Immature natural killer cell (primary cell): ENCODE measurements at regions not wholly inside any gene's neighbourhood (a gene's known extent, or its start where the extent isn't known, plus 50 kb on each side); places are given as distances from the start of the nearest gene placed in this dataset.

Source experiments
- DNase-seq, 3 donors: peaks; one replicate each; pipeline ENCODE4 v3.0.0; 2022; ENCODE audit warnings: mixed read lengths in 1 of 3
- H3K27ac Mint-ChIP-seq, 6 donors: one replicate each; pipeline ENCODE4 v1.8.0; 2020; ENCODE audit warnings: mixed read lengths in 6 of 6, mild to moderate bottlenecking in 5 of 6, inconsistent platforms in 4 of 6, moderate library complexity in 3 of 6
- H3K27me3 Mint-ChIP-seq, 3 donors: one replicate each; pipeline ENCODE4 v1.8.0; 2020 to 2021; ENCODE audit warnings: low read depth in 3 of 3, mild to moderate bottlenecking in 3 of 3, mixed read lengths in 3 of 3, moderate library complexity in 3 of 3, inconsistent platforms in 1 of 3
- H3K36me3 Mint-ChIP-seq, 3 donors: one replicate each; pipeline ENCODE4 v1.8.0; 2020; ENCODE audit warnings: mixed read lengths in 3 of 3, inconsistent platforms in 2 of 3, mild to moderate bottlenecking in 2 of 3
- H3K4me1 Mint-ChIP-seq, 2 donors: one replicate each; pipeline ENCODE4 v1.8.0; 2020; ENCODE audit warnings: inconsistent platforms in 2 of 2, mild to moderate bottlenecking in 2 of 2, mixed read lengths in 2 of 2, moderate library complexity in 1 of 2
- H3K4me3 Mint-ChIP-seq, 5 donors: one replicate each; pipeline ENCODE4 v1.8.0; 2020; ENCODE audit warnings: mild to moderate bottlenecking in 5 of 5, mixed read lengths in 5 of 5, inconsistent platforms in 3 of 5, moderate library complexity in 3 of 5
- H3K9me3 Mint-ChIP-seq, 6 donors: one replicate each; pipeline ENCODE4 v1.8.0; 2020; ENCODE audit warnings: mild to moderate bottlenecking in 6 of 6, mixed read lengths in 6 of 6, inconsistent platforms in 4 of 6, moderate library complexity in 3 of 6

DNA sequence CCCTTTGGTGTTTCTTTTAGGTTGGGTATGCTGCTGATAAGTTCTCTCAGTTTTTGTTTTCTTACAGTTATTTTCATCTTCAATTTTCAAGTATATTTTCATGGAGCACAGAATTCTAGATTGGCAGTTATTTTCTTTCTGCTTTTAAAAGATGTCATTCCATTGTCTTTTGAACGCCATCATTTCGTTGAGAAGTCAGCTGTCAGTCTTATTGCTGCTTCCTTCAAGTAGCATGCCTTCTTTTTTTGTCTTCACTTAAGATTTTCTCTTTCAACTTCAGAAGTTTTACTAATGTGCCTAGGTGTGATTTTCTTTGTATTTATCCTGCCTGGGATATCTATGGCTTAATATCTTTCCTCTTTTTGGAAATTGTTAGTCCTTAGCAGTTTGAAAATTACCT lies 262.2 kb upstream of the PMFBP1 start:
- Mint-ChIP-seq H3K36me3 (peaks cover 0 to 4% (median 3%) of the 10 kb centered on the region in 3 donors), H3K4me1 (no peaks in the 10 kb centered on the region), H3K27ac (no peak overlapping the region), H3K27me3 (peaks cover 0 to 2% (median 0%) of the 10 kb centered on the region in 3 donors), H3K4me3 (no peak overlapping the region), H3K9me3 (peaks cover 18 to 34% (median 28%) of the 10 kb centered on the region in 6 donors)
- no peak for DNase-seq

DNA sequence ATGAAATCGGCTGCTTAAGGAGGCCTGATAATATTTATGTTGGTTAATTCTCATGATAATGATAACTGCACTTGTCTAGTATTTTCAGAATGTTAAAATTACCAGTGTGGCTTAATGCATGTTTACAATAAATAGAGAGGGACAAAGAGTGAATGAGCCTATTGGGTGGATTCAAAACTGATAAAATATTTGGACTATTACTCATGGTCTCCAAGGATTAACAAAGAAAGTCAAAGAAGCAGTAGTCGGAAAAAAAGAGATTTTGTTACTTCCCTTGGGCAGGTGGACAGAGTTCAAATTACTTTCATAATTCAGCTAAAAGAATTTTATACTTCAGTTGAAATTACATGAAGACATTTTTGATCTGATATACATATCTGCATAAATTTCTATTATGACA lies 258.2 kb upstream of the PMFBP1 start:
- peaks cover 3 to 5% (median 4%) of the 10 kb centered on the region in 3 donors for H3K36me3 Mint-ChIP-seq
- peaks cover 0 to 2% (median 0%) of the 10 kb centered on the region in 3 donors for H3K27me3 Mint-ChIP-seq
- H3K4me1 Mint-ChIP-seq: no peaks in the 10 kb centered on the region
- no peak for DNase-seq
- H3K4me3 Mint-ChIP-seq: no peak overlapping the region
- peaks cover 8 to 21% (median 18%) of the 10 kb centered on the region in 6 donors for H3K9me3 Mint-ChIP-seq
- H3K27ac Mint-ChIP-seq: no peak overlapping the region

DNA sequence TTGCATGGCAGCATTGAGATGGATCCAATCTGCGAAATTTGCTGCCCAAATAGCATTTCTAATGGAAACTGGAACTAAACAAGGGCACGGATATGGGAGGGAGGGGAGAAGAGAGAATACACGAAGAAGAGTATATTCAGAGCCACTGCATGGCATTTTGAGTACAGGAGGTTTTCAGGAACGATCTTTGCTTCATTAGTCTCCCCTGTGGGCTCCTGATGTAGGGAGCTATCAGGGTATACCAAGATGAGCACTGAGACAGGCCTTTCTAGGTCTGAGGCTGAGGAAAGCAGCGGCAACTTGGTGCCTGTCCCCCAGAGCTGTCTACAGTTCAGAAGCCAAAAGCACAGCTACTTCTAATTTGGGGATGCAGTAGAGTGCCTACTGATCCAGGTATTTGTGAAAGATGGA lies 257.7 kb upstream of the PMFBP1 start:
- peaks cover 0 to 2% (median 0%) of the 10 kb centered on the region in 3 donors for H3K27me3 Mint-ChIP-seq
- no peak overlapping the region for H3K27ac Mint-ChIP-seq
- H3K36me3 Mint-ChIP-seq: peaks cover under 1 to 9% (median 7%) of the 10 kb centered on the region in 3 donors
- DNase-seq: no peak
- H3K4me3 Mint-ChIP-seq: no peak overlapping the region
- peaks cover 4 to 21% (median 14%) of the 10 kb centered on the region in 6 donors for H3K9me3 Mint-ChIP-seq
- no peaks in the 10 kb centered on the region for H3K4me1 Mint-ChIP-seq

DNA sequence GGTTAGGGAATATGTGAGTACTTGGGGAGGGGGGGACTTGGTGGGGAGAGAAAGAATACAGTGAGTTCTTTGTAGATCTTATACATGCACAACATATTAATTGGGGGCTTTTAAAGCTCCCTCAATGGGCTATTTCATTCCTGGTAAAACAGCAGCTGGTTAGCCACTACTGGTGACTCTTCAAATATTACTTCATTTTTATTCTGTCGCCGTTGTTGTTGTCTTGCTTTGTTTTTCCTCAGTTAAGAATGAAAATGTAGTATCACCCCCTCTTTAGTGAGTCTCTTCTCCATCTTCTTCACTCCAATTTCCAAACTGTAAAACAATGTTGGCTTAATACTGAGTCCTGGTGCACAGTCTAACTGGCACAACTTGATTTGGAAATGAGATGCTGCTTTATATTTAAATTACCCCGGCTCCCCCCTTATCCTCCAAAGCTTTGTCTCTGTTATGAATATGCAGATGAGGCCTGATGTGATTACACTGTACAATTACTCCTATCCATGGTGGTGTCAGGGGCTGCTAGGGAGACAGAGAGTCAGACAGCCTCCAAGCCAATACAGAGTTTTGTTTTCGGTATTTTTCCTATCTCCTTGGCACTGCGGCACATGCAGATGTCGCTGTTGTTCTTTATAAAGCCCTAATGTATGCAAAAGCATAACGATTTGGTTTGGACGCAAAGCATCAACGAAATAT lies 256.9 kb upstream of the PMFBP1 start:
- Mint-ChIP-seq H3K4me3 (no peak overlapping the region), H3K36me3 (peaks cover 0 to 17% (median 11%) of the 10 kb centered on the region in 3 donors)

DNA sequence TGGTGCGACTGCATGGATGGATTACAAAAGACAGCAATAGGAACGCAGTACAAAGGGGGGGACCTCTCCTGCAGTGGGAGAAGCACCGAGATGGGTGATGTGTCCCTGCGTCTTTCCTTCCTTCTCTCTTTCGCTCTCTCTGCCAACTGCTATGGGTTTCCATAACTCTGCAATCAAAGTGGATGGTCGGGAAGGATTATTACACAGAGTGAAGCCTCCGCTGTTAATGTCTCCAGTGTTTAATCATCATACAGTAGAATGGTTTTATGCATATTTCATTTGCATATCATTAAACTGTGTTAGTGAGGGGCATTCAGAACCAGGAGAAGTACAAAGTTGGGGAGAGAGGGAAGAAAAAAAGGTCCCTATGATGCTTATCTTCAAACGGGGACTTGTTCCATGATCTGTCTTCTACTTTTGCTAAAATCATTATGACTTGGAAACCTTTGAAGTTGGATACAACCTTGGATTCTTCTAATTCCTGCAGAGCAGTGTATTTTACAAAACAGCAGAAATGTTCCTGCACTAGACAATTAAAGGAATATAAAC lies 255.9 kb upstream of the PMFBP1 start:
- H3K27ac Mint-ChIP-seq: no peak overlapping the region
- H3K4me1 Mint-ChIP-seq: no peaks in the 10 kb centered on the region

More for the DNA sequence above, 256.9 kb upstream of the PMFBP1 start:
- DNase-seq: no peak
- H3K4me1 Mint-ChIP-seq: no peaks in the 10 kb centered on the region
- peaks cover 0 to 2% (median 0%) of the 10 kb centered on the region in 3 donors for H3K27me3 Mint-ChIP-seq
- peaks cover 1 to 21% (median 8%) of the 10 kb centered on the region in 6 donors for H3K9me3 Mint-ChIP-seq
- no peak overlapping the region for H3K27ac Mint-ChIP-seq

DNA sequence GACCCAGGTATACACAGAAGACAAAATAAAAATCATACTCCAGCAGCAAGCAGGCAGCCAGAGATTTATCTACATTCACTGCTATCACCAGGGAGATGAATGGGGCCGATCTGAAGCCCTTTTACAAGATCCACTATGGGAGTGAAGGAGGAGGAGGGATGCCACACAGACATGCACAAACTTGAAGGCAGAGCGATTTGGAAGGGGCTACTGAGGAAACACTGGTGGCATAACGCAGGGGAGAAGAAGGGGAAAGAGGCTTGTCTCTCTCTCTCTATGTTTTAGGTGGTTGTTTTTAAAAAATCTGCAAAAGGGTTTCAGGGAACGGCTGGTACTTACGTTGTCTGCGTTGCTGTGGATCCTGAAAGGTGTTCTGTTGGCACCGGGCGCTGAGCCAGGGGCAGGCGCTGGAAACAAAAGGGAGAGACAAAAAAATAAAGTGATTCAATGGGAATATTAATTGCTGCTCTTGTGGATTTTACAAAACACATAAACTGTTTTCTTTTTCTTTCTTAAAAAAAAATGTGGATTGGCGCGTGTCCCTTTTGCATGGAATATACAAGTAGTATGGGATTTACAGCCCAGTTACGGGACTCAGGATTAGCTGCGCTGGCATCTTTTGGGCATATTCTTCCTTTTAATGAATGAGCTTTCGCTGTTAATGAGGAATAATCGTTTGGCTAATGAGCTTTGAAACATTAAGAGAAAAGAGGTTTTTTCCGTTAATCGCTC lies 255.3 kb upstream of the PMFBP1 start:
- Mint-ChIP-seq H3K27me3 (peaks cover 0 to 1% (median 0%) of the 10 kb centered on the region in 3 donors), H3K4me3 (no peak overlapping the region), H3K4me1 (no peaks in the 10 kb centered on the region), H3K36me3 (peaks cover 0 to 22% (median 15%) of the 10 kb centered on the region in 3 donors), H3K27ac (no peak overlapping the region), H3K9me3 (peaks cover 2 to 25% (median 15%) of the 10 kb centered on the region in 6 donors)
- no peak for DNase-seq

More for the DNA sequence above, 255.9 kb upstream of the PMFBP1 start:
- H3K4me3 Mint-ChIP-seq: no peak overlapping the region
- H3K36me3 Mint-ChIP-seq: peaks cover 0 to 22% (median 15%) of the 10 kb centered on the region in 3 donors
- no peak for DNase-seq
- peaks cover 0 to 20% (median 10%) of the 10 kb centered on the region in 6 donors for H3K9me3 Mint-ChIP-seq
- H3K27me3 Mint-ChIP-seq: peaks cover 0 to 3% (median 0%) of the 10 kb centered on the region in 3 donors

DNA sequence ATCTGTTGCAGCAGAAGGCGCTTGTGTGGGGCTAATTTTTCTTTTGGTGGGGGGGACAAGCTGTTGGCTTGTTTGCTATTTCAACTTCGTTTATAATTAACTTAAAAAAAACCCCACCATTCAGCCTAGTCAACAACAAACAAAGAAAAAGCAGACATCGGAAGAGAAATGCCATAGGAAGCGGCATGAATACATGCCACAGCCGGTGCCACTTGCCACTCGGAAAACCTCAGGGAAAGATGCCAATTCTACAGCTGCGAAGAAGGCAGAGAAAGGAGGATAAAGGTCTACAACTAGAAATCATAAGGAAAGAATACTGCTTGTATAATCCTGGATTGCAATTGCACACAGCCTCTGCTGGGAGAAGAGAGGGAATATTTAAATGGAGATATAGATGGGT lies 254.4 kb upstream of the PMFBP1 start:
- Mint-ChIP-seq H3K36me3 (peaks cover 0 to 22% (median 11%) of the 10 kb centered on the region in 3 donors), H3K9me3 (peaks cover 2 to 29% (median 15%) of the 10 kb centered on the region in 6 donors), H3K4me1 (no peaks in the 10 kb centered on the region), H3K4me3 (no peak overlapping the region), H3K27me3 (peaks cover 0 to 1% (median 0%) of the 10 kb centered on the region in 3 donors), H3K27ac (no peak overlapping the region)
- no peak for DNase-seq

DNA sequence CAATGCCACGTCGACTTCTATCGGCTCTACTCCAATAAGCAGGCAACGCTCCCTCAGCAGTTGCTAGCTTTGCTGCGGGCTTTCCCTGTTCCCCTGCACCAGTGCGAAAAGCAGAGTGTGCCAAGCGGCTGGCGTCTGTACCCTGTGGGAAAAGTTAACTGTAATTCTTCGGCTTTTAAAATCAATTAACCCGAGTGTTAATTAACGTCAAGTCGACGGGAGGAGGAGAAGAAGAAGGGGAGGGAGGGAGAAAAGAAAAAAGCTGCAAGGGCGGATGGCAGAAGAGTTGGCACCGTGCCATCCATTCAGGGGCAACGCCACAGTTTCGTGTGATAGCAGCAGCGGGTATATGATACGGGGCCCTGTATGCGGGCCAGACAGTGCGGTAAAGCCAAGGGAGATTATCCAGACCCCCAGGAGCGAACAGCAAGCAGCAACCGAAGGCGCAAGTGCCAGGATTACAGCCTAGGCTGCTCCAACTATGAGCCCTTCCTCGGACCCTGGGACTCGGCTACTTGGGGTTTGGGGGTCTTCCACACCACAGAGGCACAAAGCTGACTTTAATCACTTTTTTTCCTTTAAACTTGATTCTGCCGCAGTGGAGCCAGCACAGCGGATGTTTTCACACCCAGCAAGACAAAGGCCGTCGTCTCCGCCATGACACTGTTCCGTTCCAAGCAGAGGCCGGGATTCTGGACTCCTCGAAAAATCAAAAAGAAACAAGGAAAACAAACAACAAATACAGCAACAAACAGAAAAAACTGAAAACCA lies 253.8 kb upstream of the PMFBP1 start:
- no peak overlapping the region for H3K4me3 Mint-ChIP-seq
- H3K36me3 Mint-ChIP-seq: peaks cover 4 to 22% (median 11%) of the 10 kb centered on the region in 3 donors
- H3K27me3 Mint-ChIP-seq: peaks cover 0 to 2% (median 1%) of the 10 kb centered on the region in 3 donors
- peaks cover 6 to 35% (median 17%) of the 10 kb centered on the region in 6 donors for H3K9me3 Mint-ChIP-seq
- no peak for DNase-seq
- no peaks in the 10 kb centered on the region for H3K4me1 Mint-ChIP-seq
- H3K27ac Mint-ChIP-seq: no peak overlapping the region

DNA sequence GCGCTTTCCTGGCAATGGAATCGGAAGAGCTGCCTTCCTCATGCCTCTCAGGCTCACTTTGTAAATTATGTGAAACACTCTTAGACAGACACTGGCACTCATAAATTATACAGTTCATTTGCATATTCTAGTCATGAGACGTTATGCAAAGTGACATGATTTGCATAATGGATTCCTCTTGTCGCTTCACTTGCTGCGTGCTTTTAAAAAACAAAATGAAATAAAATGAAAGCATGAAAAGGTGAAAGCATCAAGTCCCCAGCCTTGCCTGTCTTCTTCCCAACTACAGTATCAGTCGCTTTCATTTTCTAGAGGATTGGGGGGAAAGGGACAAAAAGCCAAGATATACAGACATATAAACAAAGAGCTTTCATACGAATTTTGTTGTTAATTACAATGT lies 252.8 kb upstream of the PMFBP1 start:
- no peak overlapping the region for H3K4me3 Mint-ChIP-seq
- no peak for DNase-seq
- H3K27ac Mint-ChIP-seq: no peak overlapping the region
- H3K9me3 Mint-ChIP-seq: peaks cover 6 to 35% (median 17%) of the 10 kb centered on the region in 6 donors
- H3K36me3 Mint-ChIP-seq: peaks cover 4 to 22% (median 11%) of the 10 kb centered on the region in 3 donors
- H3K27me3 Mint-ChIP-seq: peaks cover 0 to 2% (median 1%) of the 10 kb centered on the region in 3 donors
- H3K4me1 Mint-ChIP-seq: no peaks in the 10 kb centered on the region

DNA sequence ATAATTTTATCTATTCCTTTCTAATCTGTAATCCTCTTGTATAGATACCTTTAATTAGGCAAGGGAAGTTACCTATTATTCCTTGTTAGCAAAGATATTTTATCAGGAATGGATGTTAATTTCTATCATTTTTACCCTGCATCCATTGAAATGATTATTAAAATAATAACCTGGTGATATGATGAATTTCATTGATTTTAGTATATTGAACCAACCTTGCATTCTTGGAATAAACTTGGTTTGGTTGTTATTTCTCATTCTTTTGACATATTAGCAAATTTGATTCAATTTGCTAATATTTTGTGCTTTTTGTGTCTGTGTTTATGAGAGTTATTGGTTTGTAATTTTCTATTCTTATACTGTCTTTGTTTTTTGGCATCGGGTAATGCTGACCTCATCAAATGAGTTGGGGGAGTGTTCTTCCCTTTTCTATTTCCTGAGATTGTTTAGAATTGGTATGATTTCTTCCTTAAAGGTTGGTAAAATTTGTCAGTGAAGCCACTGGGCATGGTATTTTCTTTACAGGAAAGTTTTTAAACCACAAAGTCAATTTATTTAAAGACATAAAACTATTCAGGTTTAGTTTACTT lies 250.4 kb upstream of the PMFBP1 start:
- no peak for DNase-seq
- no peak overlapping the region for H3K27ac Mint-ChIP-seq
- H3K36me3 Mint-ChIP-seq: peaks cover 4 to 22% (median 17%) of the 10 kb centered on the region in 3 donors

DNA sequence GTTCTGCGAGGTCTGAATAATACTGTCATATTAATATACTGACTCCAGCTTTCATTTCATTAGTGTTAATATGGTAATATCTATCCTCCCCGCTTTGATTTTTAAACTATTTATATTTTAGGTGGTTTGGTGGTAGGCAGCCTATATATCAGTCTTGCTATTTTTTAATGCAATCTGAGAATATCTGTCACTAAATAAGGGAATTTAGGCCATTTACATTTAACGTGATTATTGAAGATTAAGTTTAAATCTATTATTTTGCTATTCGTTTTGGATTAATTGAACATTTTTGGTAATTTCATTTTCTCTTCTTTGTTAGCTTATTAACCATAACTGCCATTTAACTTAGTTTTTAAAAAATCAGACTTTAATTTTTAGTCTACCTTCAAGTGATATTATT lies 247.7 kb upstream of the PMFBP1 start:
- Mint-ChIP-seq H3K27ac (no peak overlapping the region), H3K4me3 (no peak overlapping the region), H3K9me3 (peaks cover 6 to 31% (median 19%) of the 10 kb centered on the region in 6 donors), H3K36me3 (peaks cover 4 to 14% (median 12%) of the 10 kb centered on the region in 3 donors), H3K4me1 (no peaks in the 10 kb centered on the region), H3K27me3 (peaks cover 0 to 4% (median 2%) of the 10 kb centered on the region in 3 donors)
- no peak for DNase-seq

More for the DNA sequence above, 250.4 kb upstream of the PMFBP1 start:
- Mint-ChIP-seq H3K4me3 (no peak overlapping the region), H3K27me3 (peaks cover 0 to 4% (median 2%) of the 10 kb centered on the region in 3 donors), H3K9me3 (peaks cover 6 to 35% (median 16%) of the 10 kb centered on the region in 6 donors), H3K4me1 (no peaks in the 10 kb centered on the region)

DNA sequence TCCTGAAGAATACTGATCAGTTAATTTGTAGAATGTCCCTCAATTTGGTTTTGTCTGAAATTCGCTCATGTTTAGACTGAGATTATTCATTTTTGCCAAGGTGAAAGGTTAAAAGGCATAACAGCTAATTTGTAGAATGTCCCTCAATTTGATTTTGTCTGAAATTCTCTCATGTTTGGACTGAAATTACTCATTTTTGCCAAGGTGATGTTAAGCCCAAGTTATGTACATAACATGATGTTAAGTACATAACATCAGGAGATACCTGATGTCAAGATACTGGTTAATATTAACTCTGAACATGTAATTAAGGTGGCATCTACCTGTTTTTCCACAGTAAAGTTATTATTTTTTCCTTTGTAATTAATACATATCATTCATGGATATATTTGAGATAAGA lies 243.4 kb upstream of the PMFBP1 start:
- Mint-ChIP-seq H3K4me3 (no peak overlapping the region), H3K4me1 (no peaks in the 10 kb centered on the region), H3K27me3 (peaks cover 0 to 2% (median 2%) of the 10 kb centered on the region in 3 donors), H3K36me3 (peaks cover 0 to 5% (median 0%) of the 10 kb centered on the region in 3 donors), H3K27ac (no peak overlapping the region), H3K9me3 (peaks cover 0 to 10% (median 0%) of the 10 kb centered on the region in 6 donors)
- no peak for DNase-seq

DNA sequence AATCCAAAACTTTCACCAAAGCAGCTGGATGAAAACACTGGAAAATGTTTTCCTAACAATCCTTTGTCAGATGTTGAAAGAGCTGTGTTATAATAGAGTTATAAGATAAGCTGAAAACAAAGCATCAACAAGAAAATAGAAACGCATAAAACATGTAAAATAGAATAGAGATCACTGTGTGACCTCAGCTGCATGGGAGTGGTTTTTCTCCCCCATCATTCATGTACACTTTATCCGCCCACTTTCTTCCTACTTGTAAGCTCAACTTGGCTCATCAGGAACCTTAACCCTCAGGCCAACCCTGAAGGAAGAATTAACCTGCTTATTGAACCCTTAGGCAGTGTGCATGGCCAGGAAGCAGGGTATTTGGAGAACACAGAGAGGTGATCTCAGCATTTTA lies 238.5 kb upstream of the PMFBP1 start:
- no peak overlapping the region for H3K4me3 Mint-ChIP-seq
- H3K36me3 Mint-ChIP-seq: no peaks in the 10 kb centered on the region
- peaks cover 0 to 10% (median 0%) of the 10 kb centered on the region in 6 donors for H3K9me3 Mint-ChIP-seq
- no peak for DNase-seq
- H3K4me1 Mint-ChIP-seq: no peaks in the 10 kb centered on the region
- no peak overlapping the region for H3K27ac Mint-ChIP-seq
- H3K27me3 Mint-ChIP-seq: peaks cover 0 to 4% (median 2%) of the 10 kb centered on the region in 3 donors
